ENCODE measurements at regions not wholly inside any gene's neighbourhood (a gene's known extent, or its start where the extent isn't known, plus 50 kb on each side); places are given as distances from the start of the nearest gene placed in this dataset.
"Not testable (repeated sequence)": the region's sequence is repeated elsewhere in the genome, so short reads cannot be mapped to it uniquely, and the experiment has no call there.

DNA sequence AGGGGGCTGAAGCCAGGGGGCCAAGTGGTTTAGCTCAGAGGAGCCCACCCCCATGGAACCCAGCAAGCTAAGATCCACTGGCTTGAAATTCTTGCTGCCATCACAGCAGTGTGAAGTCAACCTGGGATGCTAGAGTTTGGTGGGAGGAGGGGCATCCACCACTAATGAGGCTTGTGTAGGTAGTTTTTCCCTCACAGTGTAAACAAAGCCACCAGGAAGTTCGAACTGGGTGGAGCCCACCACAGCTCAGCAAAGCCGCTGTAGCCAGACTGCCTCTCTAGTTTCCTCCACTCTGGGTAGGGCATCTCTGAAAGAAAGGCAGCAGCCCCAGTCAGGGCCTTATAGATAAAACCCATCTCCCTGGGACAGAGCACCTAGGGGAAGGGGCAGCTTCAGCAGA is 187.4 kb upstream of the CENPE start:
- H3K4me3 ChIP-seq (replicated peaks in 1 of 3; ENCODE audit: low read depth in 2 of 3, low read length in 3 of 3); H3K27me3 Mint-ChIP-seq (ENCODE audit: low read depth in 3 of 3); H3K27ac ChIP-seq (ENCODE audit: low read depth in 1 of 2, low read length in 2 of 2); H3K4me3 Mint-ChIP-seq; H3K36me3 ChIP-seq (replicated peaks in 1 of 2; ENCODE audit: control insufficient read depth in 1 of 2, insufficient read depth in 2 of 2, low read length in 2 of 2); H3K4me2 ChIP-seq (replicated peaks; ENCODE audit: extremely low read depth, low read length, poor library complexity, severe bottlenecking); H3K27me3 ChIP-seq (ENCODE audit: control insufficient read depth in 2 of 2, insufficient read depth in 2 of 2, low read length in 2 of 2); H3K4me1 Mint-ChIP-seq; H3K36me3 Mint-ChIP-seq; H3K4me1 ChIP-seq (ENCODE audit: control insufficient read depth in 1 of 2, insufficient read depth in 2 of 2, low read length in 2 of 2); H3K27ac Mint-ChIP-seq; DNase-seq; H3K79me2 ChIP-seq (ENCODE audit: insufficient read depth, low read length); H2AFZ ChIP-seq (ENCODE audit: insufficient read depth, low read depth, low read length, poor library complexity, severe bottlenecking); intact Hi-C loops (cut with micrococcal nuclease); H4K20me1 ChIP-seq (ENCODE audit: insufficient read depth, low read length); H3K9ac ChIP-seq (ENCODE audit: insufficient read depth, low read length, poor library complexity, severe bottlenecking): not testable (repeated sequence)
- WGBS (ENCODE audit: insufficient coverage) = 76% methylated on average over 2 of the region's 2 CpGs
- H3K9me3 ChIP-seq (replicated peaks in 1 of 2; ENCODE audit: control insufficient read depth in 1 of 2, insufficient read depth in 1 of 2, low read length in 2 of 2) = peaks cover 0 to 16% of the 10 kb centered on the region in 2 donors
- H3K9me3 Mint-ChIP-seq = peaks cover 8 to 26% (median 16%) of the 10 kb centered on the region in 7 donors

DNA sequence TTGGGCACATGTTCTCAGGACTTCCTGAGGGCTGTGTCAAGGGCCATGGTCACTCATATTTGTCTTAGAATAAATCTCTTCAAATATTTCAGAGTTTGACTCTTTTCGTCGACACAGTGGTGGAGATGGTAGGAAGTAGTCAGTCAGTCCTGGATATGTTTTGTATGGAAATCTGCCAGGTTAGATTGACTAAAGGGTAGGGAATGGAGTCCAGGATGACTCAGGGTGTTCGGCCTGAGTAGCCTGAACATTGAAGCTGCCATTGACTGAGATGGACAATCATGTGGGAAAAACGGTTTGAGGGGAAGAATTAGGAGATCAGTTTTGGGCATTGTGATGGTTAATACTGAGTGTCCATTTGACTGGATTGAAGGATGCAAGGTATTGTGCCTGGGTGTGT is 177.1 kb upstream of the CENPE start:
- TF ChIP-seq, protein P1, sequence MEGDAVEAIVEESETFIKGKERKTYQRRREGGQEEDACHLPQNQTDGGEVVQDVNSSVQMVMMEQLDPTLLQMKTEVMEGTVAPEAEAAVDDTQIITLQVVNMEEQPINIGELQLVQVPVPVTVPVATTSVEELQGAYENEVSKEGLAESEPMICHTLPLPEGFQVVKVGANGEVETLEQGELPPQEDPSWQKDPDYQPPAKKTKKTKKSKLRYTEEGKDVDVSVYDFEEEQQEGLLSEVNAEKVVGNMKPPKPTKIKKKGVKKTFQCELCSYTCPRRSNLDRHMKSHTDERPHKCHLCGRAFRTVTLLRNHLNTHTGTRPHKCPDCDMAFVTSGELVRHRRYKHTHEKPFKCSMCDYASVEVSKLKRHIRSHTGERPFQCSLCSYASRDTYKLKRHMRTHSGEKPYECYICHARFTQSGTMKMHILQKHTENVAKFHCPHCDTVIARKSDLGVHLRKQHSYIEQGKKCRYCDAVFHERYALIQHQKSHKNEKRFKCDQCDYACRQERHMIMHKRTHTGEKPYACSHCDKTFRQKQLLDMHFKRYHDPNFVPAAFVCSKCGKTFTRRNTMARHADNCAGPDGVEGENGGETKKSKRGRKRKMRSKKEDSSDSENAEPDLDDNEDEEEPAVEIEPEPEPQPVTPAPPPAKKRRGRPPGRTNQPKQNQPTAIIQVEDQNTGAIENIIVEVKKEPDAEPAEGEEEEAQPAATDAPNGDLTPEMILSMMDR (IDR thresholded peaks at IDR 0.05) = no peak
- no peak overlapping the region for H3K27ac ChIP-seq (ENCODE audit: low read depth in 1 of 2, low read length in 2 of 2)
- no peak for DNase-seq
- Mint-ChIP-seq H3K27ac (no peak overlapping the region), H3K4me1 (no peaks in the 10 kb centered on the region), H3K36me3 (no peaks in the 10 kb centered on the region), H3K27me3 (ENCODE audit: low read depth in 3 of 3) (peaks cover 0 to 1% (median 0%) of the 10 kb centered on the region in 3 donors), H3K4me3 (no peak overlapping the region), H3K9me3 (peaks cover 0 to 11% (median 7%) of the 10 kb centered on the region in 7 donors)
- no peak overlapping the region for H3K4me3 ChIP-seq (replicated peaks in 1 of 3; ENCODE audit: low read depth in 2 of 3, low read length in 3 of 3)
- H3K4me2 ChIP-seq (replicated peaks; ENCODE audit: extremely low read depth, low read length, poor library complexity, severe bottlenecking) = no peak overlapping the region
- intact Hi-C loops (cut with micrococcal nuclease) = no loop called here
- no peaks in the 10 kb centered on the region for H3K36me3 ChIP-seq (replicated peaks in 1 of 2; ENCODE audit: control insufficient read depth in 1 of 2, insufficient read depth in 2 of 2, low read length in 2 of 2)
- no peaks in the 10 kb centered on the region for H4K20me1 ChIP-seq (ENCODE audit: insufficient read depth, low read length)
- no peaks in the 10 kb centered on the region for H3K79me2 ChIP-seq (ENCODE audit: insufficient read depth, low read length)
- H3K27me3 ChIP-seq (ENCODE audit: control insufficient read depth in 2 of 2, insufficient read depth in 2 of 2, low read length in 2 of 2) = no peaks in the 10 kb centered on the region
- H3K9me3 ChIP-seq (replicated peaks in 1 of 2; ENCODE audit: control insufficient read depth in 1 of 2, insufficient read depth in 1 of 2, low read length in 2 of 2) = peaks cover 11 to 16% of the 10 kb centered on the region in 2 donors
- H3K4me1 ChIP-seq (ENCODE audit: control insufficient read depth in 1 of 2, insufficient read depth in 2 of 2, low read length in 2 of 2) = no peaks in the 10 kb centered on the region
- no peak overlapping the region for H2AFZ ChIP-seq (ENCODE audit: insufficient read depth, low read depth, low read length, poor library complexity, severe bottlenecking)
- WGBS (ENCODE audit: insufficient coverage) = 100% methylated on average over 2 of the region's 4 CpGs
- H3K9ac ChIP-seq (ENCODE audit: insufficient read depth, low read length, poor library complexity, severe bottlenecking) = no peak overlapping the region
